PFSK-1 (cell line): ENCODE measurements at regions not wholly inside any gene's neighbourhood (a gene's known extent, or its start where the extent isn't known, plus 50 kb on each side); places are given as distances from the start of the nearest gene placed in this dataset.
A peak's percentile ranks its signal among the peaks of the same experiment; 100 is the strongest.

Source experiments
- FOXP2 ChIP-seq: optimal IDR thresholded peaks from 2 replicates; pipeline ENCODE3; 2011; ENCODE audit warnings: borderline replicate concordance, control low read depth, inconsistent platforms; ENCODE audit not compliant: insufficient read depth; ENCODE audit errors: extremely low read length, extremely low read depth
- POLR2AphosphoS5 ChIP-seq: IDR thresholded peaks from 2 replicates; pipeline ENCODE4 v1.6.1; 2012; ENCODE audit warnings: low read depth, mild to moderate bottlenecking, control low read depth, low read length, moderate library complexity
- REST ChIP-seq, 2 experiments: IDR thresholded peaks; 2 replicates each; pipeline versions ENCODE4 v1.6.1 to v1.8.0; 2011 to 2012; ENCODE audit warnings: low read depth in 2 of 2, low read length in 2 of 2, control low read depth in 1 of 2, inconsistent platforms in 1 of 2, mild to moderate bottlenecking in 1 of 2, moderate library complexity in 1 of 2; ENCODE audit not compliant: insufficient read depth in 1 of 2
- SIN3A ChIP-seq: IDR thresholded peaks from 2 replicates; pipeline ENCODE4 v1.6.1; 2012; ENCODE audit warnings: mild to moderate bottlenecking, low read length, moderate library complexity, borderline replicate concordance; ENCODE audit not compliant: insufficient read depth
- TAF1 ChIP-seq: IDR thresholded peaks from 2 replicates; pipeline ENCODE4 v1.6.1; 2012; ENCODE audit warnings: low read length, control low read depth, borderline replicate concordance; ENCODE audit not compliant: insufficient read depth

- TF ChIP-seq TAF1: no peak
- TF ChIP-seq REST (IDR thresholded peaks at IDR 0.05; ENCODE audit: insufficient read depth in 1 of 2, low read depth in 2 of 2, low read length in 2 of 2): no peak
- no peak for TF ChIP-seq POLR2AphosphoS5
- TF ChIP-seq SIN3A: no peak
- no peak for TF ChIP-seq FOXP2
Measured at GRCh38 chr11:23413057-23413456, 552.8 kb upstream of the CCDC179 start.

- no peak for TF ChIP-seq REST (IDR thresholded peaks at IDR 0.05; ENCODE audit: insufficient read depth in 1 of 2, low read depth in 2 of 2, low read length in 2 of 2)
Measured at GRCh38 chr11:23423104-23423503, 562.8 kb upstream of the CCDC179 start.

GRCh38 chr11:23423656-23424055, 563.4 kb upstream of the CCDC179 start:
- TF ChIP-seq TAF1 (no peak), SIN3A (no peak), POLR2AphosphoS5 (no peak), REST (IDR thresholded peaks at IDR 0.05; ENCODE audit: insufficient read depth in 1 of 2, low read depth in 2 of 2, low read length in 2 of 2) (no peak), FOXP2 (no peak)

GRCh38 chr11:23425381-23425780, 565.1 kb upstream of the CCDC179 start:
- TF ChIP-seq TAF1: no peak
- TF ChIP-seq SIN3A: no peak
- peak; percentile 31; the same call in 1 of the 2 replicates for TF ChIP-seq POLR2AphosphoS5
- TF ChIP-seq FOXP2: no peak

GRCh38 chr11:23429569-23429968, 569.3 kb upstream of the CCDC179 start:
- no peak for TF ChIP-seq TAF1
- no peak for TF ChIP-seq FOXP2
- no peak for TF ChIP-seq POLR2AphosphoS5
- TF ChIP-seq REST (IDR thresholded peaks at IDR 0.05; ENCODE audit: insufficient read depth in 1 of 2, low read depth in 2 of 2, low read length in 2 of 2): no peak
- TF ChIP-seq SIN3A: no peak

- TF ChIP-seq SIN3A (no peak), TAF1 (no peak), FOXP2 (no peak), POLR2AphosphoS5 (no peak), REST (IDR thresholded peaks at IDR 0.05; ENCODE audit: insufficient read depth in 1 of 2, low read depth in 2 of 2, low read length in 2 of 2) (no peak)
Measured at GRCh38 chr11:23453522-23453921, 593.2 kb upstream of the CCDC179 start.
